ENCODE measurements at regions not wholly inside any gene's neighbourhood (a gene's known extent, or its start where the extent isn't known, plus 50 kb on each side); places are given as distances from the start of the nearest gene placed in this dataset.
A peak's percentile ranks its signal among the peaks of the same experiment; 100 is the strongest.

DNA sequence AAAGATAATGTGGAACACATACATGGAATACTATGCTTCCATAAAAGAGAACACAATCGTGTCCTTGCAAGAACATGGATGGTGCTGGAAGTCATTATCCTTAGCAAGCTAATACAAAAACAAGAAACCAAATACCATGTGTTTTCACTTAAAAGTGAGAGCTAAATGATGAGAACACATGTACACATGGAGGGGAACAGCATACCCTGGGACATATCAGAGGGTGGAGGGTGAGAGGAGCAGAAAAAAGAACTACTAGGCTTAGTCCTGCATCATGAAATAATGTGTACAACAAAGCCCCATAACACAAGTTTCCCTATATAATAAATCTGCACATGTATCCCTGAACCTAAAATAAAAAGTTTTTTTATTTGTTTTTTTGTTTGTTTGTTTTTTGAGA is 855.5 kb upstream of the NUDT12 start:
- Histone ChIP-seq H3K4me2 (ENCODE audit: low read length) (no peak overlapping the region), H2AFZ (ENCODE audit: low read depth, low read length) (no peak overlapping the region), H3K36me3 (replicated peaks; ENCODE audit: low read depth, low read length) (no peaks in the 10 kb centered on the region), H3K9me3 (ENCODE audit: insufficient read depth, low read length) (no peaks in the 10 kb centered on the region), H4K20me1 (ENCODE audit: insufficient read depth, low read length) (no peaks in the 10 kb centered on the region), H3K27me3 (ENCODE audit: low read depth, low read length) (no peaks in the 10 kb centered on the region), H3K27ac (ENCODE audit: low read length) (no peak overlapping the region), H3K79me2 (ENCODE audit: low read length) (no peaks in the 10 kb centered on the region), H3K9ac (ENCODE audit: low read length) (no peak overlapping the region), H3K4me3 (ENCODE audit: low read length) (no peak overlapping the region), H3K4me1 (ENCODE audit: low read length) (no peaks in the 10 kb centered on the region)
- TF ChIP-seq, protein P1, sequence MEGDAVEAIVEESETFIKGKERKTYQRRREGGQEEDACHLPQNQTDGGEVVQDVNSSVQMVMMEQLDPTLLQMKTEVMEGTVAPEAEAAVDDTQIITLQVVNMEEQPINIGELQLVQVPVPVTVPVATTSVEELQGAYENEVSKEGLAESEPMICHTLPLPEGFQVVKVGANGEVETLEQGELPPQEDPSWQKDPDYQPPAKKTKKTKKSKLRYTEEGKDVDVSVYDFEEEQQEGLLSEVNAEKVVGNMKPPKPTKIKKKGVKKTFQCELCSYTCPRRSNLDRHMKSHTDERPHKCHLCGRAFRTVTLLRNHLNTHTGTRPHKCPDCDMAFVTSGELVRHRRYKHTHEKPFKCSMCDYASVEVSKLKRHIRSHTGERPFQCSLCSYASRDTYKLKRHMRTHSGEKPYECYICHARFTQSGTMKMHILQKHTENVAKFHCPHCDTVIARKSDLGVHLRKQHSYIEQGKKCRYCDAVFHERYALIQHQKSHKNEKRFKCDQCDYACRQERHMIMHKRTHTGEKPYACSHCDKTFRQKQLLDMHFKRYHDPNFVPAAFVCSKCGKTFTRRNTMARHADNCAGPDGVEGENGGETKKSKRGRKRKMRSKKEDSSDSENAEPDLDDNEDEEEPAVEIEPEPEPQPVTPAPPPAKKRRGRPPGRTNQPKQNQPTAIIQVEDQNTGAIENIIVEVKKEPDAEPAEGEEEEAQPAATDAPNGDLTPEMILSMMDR (IDR thresholded peaks at IDR 0.05; ENCODE audit: low read depth, low read length), result no peak

DNA sequence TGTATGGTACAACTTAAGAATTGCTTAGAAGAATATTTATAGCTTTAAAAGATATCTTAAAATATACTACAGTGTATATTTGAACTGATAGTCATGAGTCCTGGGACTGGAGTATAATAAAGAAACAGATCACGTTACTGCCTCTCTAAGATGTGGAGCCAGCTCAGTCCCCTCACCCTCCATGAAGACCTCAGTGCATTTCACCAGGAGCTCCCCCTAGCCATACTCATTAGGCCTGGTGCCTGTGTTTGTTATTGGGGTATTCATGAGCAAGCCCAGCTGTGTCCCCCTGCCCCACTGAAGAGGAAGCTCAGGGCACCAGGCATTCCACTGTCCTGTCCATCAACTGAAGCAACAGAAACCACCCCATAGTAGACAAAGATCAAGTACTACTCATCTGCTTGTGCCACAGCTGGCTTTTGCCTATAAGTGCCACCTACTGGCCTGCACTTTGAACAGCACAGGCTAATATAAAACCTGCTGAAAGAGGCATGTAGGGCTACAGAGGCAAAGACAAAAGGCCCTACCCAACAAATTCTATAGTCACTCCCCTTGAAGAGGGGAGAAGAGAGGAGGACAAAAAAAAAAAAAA is 850.2 kb upstream of the NUDT12 start:
- no peak overlapping the region for H2AFZ ChIP-seq (ENCODE audit: low read depth, low read length)
- H3K27me3 ChIP-seq (ENCODE audit: low read depth, low read length), result no peaks in the 10 kb centered on the region
- no peaks in the 10 kb centered on the region for H3K36me3 ChIP-seq (replicated peaks; ENCODE audit: low read depth, low read length)
- H4K20me1 ChIP-seq (ENCODE audit: insufficient read depth, low read length), result no peaks in the 10 kb centered on the region
- no peaks in the 10 kb centered on the region for H3K9me3 ChIP-seq (ENCODE audit: insufficient read depth, low read length)
- no peaks in the 10 kb centered on the region for H3K79me2 ChIP-seq (ENCODE audit: low read length)
- H3K9ac ChIP-seq (ENCODE audit: low read length), result no peak overlapping the region
- no peak overlapping the region for H3K4me3 ChIP-seq (ENCODE audit: low read length)
- no peak overlapping the region for H3K27ac ChIP-seq (ENCODE audit: low read length)
- TF ChIP-seq, protein P1 (IDR thresholded peaks at IDR 0.05; ENCODE audit: low read depth, low read length), result peak; percentile 56
- TF ChIP-seq EZH2phosphoT487 (IDR thresholded peaks at IDR 0.05; ENCODE audit: low read depth), result no peak
- no peaks in the 10 kb centered on the region for H3K4me1 ChIP-seq (ENCODE audit: low read length)
- no peak overlapping the region for H3K4me2 ChIP-seq (ENCODE audit: low read length)

DNA sequence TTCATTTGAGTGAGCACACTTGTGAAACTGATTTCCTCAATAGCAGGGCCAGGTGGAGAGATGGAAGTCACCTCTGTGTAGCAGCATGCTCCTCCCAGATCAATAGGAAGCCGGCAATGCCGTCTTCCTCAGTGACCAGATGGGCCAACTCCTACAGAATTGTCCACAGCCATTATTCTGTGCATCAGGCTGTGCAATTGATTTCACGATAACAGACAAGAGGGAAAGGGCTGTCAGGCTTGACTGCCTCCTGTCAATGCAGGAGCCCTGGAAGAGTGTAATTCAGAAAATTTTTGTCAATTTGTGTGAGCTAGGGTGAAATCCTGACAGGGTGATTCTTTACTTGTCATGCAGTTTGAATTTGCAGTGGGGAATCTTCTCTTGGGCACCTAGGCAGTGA is 838.4 kb upstream of the NUDT12 start:
- Histone ChIP-seq H3K27me3 (ENCODE audit: low read depth, low read length) (no peaks in the 10 kb centered on the region), H3K4me2 (ENCODE audit: low read length) (no peak overlapping the region), H2AFZ (ENCODE audit: low read depth, low read length) (no peak overlapping the region), H4K20me1 (ENCODE audit: insufficient read depth, low read length) (no peaks in the 10 kb centered on the region), H3K36me3 (replicated peaks; ENCODE audit: low read depth, low read length) (no peaks in the 10 kb centered on the region), H3K4me3 (ENCODE audit: low read length) (no peak overlapping the region), H3K4me1 (ENCODE audit: low read length) (no peaks in the 10 kb centered on the region), H3K9me3 (ENCODE audit: insufficient read depth, low read length) (no peaks in the 10 kb centered on the region), H3K9ac (ENCODE audit: low read length) (no peak overlapping the region), H3K27ac (ENCODE audit: low read length) (no peak overlapping the region), H3K79me2 (ENCODE audit: low read length) (no peaks in the 10 kb centered on the region)
- TF ChIP-seq EZH2phosphoT487 (IDR thresholded peaks at IDR 0.05; ENCODE audit: low read depth), result no peak
- TF ChIP-seq, protein P1 (IDR thresholded peaks at IDR 0.05; ENCODE audit: low read depth, low read length), result no peak

DNA sequence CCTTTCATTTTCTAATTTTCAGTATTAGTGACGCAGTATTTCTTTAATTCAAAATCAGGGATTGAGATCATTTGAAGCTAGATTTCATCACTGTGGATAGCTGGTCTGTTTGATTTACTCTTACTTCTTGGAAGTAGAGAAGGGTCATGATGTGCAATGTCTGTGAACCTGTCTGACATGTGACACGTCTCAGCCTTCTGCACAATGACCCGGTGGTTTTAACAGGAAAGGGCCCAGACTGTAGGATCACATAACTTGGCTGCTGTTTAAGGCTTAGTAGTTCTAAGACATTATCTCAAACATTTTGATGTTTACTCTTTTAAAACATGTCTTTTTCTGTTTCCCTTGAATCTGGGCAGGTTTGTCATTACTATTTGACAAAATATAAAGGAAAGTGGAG is 823.3 kb upstream of the NUDT12 start:
- H2AFZ ChIP-seq (ENCODE audit: low read depth, low read length), result no peak overlapping the region
- H3K79me2 ChIP-seq (ENCODE audit: low read length), result no peaks in the 10 kb centered on the region
- H4K20me1 ChIP-seq (ENCODE audit: insufficient read depth, low read length), result no peaks in the 10 kb centered on the region
- H3K4me2 ChIP-seq (ENCODE audit: low read length), result no peak overlapping the region
- no peak overlapping the region for H3K27ac ChIP-seq (ENCODE audit: low read length)
- H3K9ac ChIP-seq (ENCODE audit: low read length), result no peak overlapping the region
- no peaks in the 10 kb centered on the region for H3K4me1 ChIP-seq (ENCODE audit: low read length)
- H3K27me3 ChIP-seq (ENCODE audit: low read depth, low read length), result no peaks in the 10 kb centered on the region
- TF ChIP-seq, protein P1 (IDR thresholded peaks at IDR 0.05; ENCODE audit: low read depth, low read length), result no peak
- no peak for TF ChIP-seq EZH2phosphoT487 (IDR thresholded peaks at IDR 0.05; ENCODE audit: low read depth)
- H3K4me3 ChIP-seq (ENCODE audit: low read length), result no peak overlapping the region
- no peaks in the 10 kb centered on the region for H3K36me3 ChIP-seq (replicated peaks; ENCODE audit: low read depth, low read length)
- H3K9me3 ChIP-seq (ENCODE audit: insufficient read depth, low read length), result no peaks in the 10 kb centered on the region
